Hindlimb muscle (tissue), 1 donor: ENCODE measurements at regions not wholly inside any gene's neighbourhood (a gene's known extent, or its start where the extent isn't known, plus 50 kb on each side); places are given as distances from the start of the nearest gene placed in this dataset.
"Not testable (repeated sequence)": the region's sequence is repeated elsewhere in the genome, so short reads cannot be mapped to it uniquely, and the experiment has no call there.

ENCODE experiments used
- DNase-seq: peaks from one replicate; pipeline ENCODE4 v3.0.0-alpha.2; 2013

GRCh38 chr2:38146275-38146906 lies 70.4 kb upstream of the CYP1B1 start:
- no peak for DNase-seq

DNA sequence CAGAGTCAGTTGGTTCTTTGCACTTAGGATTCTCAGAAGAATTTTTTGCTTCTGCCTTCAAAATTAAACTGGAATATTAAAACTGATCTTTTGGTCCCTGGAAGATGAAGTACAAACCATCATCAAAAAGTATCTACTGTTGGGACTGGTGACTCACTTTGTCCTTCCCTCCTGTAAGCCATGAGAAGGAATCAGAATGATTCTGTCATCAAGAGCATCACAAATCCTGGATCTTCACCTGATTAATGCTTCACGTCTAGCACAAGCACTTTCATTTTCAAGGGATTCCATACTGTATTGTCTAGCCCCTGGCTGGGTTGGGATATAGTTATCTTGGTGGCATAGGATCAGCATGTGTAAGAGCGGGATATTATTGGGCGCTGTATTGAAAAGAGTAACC lies 69.3 kb upstream of the CYP1B1 start:
- DNase-seq, result no peak

DNA sequence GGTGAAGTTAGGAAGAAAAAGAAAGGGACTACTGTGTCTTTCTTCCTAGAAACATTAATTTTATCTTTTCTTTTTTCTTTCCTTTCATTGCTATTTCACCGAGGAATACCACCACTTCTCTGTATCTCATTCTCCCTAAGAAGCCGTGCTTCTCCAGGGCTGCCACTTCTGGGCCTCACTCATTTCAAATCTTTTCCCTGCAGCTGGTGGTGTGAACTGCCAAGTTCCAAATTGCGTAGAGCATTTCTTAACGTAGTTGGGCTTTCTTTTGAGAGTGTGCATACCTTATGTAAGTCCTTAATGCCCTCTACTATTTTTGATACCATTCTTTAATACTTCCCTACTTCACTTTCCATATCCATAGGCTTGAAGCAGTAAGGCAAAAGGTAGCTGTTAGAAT lies 66.7 kb upstream of the CYP1B1 start:
- no peak for DNase-seq

- DNase-seq, result no peak
Observed at GRCh38 chr2:38141501-38141900, 65.5 kb upstream of the CYP1B1 start.

- DNase-seq, result no peak
Observed at GRCh38 chr2:38138996-38139395, 63.0 kb upstream of the CYP1B1 start.

- DNase-seq, result no peak
Observed at GRCh38 chr2:38138419-38138818, 62.5 kb upstream of the CYP1B1 start.

GRCh38 chr2:38137958-38138357 lies 62.0 kb upstream of the CYP1B1 start:
- DNase-seq, result not testable (repeated sequence)

GRCh38 chr2:38131676-38132075 lies 55.7 kb upstream of the CYP1B1 start:
- DNase-seq, result no peak

DNA sequence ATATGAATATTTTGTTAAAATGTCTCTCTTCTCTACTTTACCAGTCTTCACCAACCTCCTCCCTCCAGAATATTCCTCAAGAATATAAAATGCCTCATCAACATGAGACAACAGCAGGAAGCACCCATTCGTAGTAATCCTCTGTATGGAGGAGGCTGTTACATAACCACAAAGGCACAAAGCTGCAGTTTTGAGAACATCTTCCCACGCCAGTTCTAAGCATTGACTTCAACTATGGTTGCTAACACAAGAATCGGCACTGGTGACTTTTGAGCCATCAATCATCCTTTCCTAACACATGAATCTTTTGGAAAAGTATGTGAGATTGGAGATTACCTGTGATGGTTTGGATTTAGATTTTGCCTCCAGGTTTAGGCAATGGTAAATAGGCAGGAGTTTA lies 54.9 kb upstream of the CYP1B1 start:
- DNase-seq, result no peak

DNA sequence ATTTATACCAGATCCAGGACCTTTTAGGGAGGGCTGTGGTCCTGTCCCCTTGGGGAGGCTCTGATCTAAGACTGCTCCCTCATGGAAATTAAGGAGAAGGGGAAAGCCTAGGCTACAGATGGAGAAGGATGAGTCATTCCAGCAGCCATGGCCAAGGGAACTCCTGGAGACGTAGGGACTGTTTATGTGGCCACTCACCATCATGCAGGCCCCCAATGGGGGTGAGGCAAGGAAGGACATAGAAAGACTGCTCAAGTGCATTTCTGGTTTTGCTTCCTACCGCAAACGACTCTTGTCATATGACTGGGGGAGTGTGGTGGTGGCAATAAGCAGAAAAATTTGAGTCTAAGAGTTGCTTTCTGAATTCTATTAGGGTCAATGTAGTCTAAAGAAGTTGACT lies 54.0 kb upstream of the CYP1B1 start:
- DNase-seq, result no peak

DNA sequence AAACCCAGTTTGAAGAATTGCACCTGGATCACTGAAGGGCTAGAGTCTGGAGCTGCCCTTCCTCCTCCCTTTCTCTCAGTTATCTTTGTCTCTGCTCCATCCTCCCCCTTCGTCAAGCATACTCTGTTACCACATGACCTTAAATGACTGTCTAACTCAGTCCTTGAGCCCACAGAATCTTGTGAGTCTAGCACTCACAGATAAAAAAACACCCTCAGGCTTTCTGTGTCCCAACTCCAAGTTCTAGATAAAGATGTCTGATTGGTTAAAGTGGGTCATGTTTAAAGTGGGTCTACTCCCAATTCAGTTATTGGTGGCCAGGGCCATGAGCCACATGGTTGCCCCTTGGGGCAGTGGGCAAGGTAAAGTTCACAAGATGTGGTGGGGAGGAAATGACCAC lies 53.5 kb upstream of the CYP1B1 start:
- DNase-seq, result no peak

GRCh38 chr2:38128653-38129052 lies 52.7 kb upstream of the CYP1B1 start:
- DNase-seq, result no peak

DNA sequence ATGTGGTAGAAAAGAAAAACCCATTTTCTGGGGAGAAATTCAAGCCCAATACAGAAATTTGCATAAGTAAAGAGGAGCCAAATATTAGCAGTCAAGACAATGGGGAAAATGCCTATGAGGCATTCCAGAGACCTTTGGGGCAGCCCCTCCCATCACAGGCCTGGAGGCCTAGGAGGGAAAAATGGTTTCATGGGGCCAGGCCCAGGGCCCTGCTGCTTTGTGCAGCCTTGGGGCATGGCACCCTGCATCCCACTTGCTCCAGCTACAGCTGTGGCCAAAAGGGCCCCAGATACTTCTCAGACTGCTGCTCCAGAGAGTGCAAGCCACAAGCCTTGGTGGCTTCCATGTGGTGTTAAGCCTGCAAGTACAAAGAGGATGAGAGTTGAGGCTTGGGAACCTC lies 51.3 kb upstream of the CYP1B1 start:
- DNase-seq, result no peak

DNA sequence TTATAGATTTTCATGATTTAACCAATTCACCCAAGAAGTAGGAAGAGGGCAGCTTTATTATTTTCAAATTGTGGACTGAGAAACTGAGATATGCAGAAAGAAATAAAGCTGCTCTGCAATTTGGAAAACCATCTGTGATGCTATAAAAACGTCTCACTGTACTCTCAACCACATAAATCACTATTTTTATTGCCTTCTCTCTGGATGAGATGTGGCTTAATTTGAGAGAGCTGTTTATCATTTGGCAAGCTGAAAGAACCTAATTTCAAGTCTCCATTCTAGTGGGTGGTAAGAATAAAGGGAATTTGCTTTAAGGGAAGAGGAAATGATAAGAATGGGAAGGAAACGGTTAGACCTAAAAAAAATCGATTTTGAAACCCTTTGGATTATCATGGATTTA lies 49.9 kb upstream of the CYP1B1 start:
- no peak for DNase-seq
